ENCODE measurements at regions not wholly inside any gene's neighbourhood (a gene's known extent, or its start where the extent isn't known, plus 50 kb on each side); places are given as distances from the start of the nearest gene placed in this dataset.
"Not testable (repeated sequence)": the region's sequence is repeated elsewhere in the genome, so short reads cannot be mapped to it uniquely, and the experiment has no call there.

GRCh38 chr10:91096274-91096673 is 124.2 kb upstream of the PCGF5 start:
- DNase-seq, result no peak

- DNase-seq, result no peak
These were observed 123.2 kb upstream of the PCGF5 start for GRCh38 chr10:91097313-91097712.

DNA sequence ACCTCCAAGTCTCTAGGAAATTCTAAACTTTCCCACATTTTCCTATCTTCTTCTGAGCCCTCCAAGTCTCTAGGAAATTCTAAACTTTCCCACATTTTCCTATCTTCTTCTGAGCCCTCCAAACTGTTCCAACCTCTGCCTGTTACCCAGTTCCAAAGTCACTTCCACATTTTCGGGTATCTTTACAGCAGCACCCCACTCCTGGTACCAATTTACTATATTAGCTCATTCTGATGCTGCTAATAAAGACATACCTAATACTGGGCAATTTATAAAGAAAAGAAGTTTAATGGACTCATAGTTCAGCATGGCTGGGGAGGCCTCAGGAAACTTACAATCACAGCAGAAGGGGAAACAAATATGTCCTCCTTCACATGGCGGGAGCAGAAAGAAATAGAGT is 122.4 kb upstream of the PCGF5 start:
- not testable (repeated sequence) for DNase-seq

GRCh38 chr10:91103384-91104192 is 116.9 kb upstream of the PCGF5 start:
- no peak for DNase-seq

DNA sequence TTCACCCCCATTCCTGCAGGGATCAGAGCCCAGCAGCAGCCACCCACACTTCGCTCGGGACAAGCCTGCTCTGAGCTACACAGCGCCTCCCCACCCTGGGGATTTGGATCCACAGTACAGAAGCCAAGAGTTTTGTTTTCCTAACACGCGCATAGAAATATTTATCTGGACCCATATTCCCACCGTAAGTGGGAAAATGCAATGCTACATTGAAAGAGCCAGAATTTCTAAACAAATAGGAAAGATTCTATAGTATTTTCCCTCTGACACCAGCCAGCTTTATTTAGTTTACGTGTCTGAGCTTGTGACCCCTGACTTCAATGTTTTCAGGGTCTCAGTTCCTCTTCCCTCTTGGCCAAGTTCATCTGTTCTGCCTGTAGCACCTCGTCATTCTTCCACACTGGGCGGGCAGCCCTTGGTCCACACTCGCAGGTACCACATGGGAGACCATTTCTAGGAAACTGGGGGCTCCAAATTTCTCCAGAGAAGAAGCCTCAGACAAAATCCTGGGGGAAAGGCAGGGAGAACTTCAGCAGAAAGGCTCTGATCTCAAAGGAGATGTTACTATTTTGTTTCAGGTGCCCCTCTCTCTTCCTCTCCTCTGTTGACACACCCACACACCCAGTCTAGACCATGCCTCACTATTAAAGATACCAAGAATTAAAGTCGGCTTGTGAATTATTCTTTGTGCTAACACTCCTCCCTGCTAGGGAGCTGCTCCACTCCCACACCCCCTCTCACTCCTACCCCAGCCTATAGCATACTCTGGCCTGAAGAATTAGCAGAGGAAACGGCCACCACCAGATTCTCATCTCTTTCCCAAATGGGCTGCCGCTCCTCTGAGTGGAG is 116.0 kb upstream of the PCGF5 start:
- DNase-seq, result no peak

DNA sequence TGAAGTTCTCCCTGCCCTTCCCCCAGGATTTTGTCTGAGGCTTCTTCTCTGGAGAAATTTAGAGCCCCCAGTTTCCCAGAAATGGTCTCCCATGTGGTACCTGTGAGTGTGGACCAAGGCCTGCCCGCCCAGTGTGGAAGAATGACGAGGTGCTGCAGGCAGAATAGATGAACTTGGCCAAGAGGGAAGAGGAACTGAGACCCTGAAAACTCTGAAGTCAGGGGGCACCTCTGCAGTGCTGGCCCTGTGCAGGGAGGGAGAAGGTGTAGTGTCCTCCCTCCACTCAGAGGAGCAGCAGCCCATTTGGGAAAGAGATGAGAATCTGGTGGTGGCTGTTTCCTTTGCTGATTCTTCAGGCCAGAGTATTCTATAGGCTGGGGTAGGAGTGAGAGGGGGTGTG is 115.2 kb upstream of the PCGF5 start:
- no peak for DNase-seq

DNA sequence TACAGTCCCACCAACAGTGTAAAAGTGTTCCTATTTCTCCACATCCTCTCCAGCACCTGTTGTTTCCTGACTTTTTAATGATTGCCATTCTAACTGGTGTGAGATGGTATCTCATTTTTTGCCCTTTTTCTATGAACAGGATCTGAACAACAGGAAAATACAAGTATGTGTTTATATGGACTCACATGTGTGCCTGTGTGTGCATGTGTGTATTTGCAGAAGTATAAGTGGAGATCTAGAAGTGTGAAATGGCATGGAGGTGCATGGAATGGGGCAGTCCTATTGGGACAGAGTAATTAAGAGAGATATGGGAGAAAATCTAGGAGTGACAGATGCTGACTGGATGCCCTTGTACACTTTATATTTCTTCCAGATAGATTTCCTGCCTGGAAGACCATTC is 111.6 kb upstream of the PCGF5 start:
- DNase-seq, result no peak

DNA sequence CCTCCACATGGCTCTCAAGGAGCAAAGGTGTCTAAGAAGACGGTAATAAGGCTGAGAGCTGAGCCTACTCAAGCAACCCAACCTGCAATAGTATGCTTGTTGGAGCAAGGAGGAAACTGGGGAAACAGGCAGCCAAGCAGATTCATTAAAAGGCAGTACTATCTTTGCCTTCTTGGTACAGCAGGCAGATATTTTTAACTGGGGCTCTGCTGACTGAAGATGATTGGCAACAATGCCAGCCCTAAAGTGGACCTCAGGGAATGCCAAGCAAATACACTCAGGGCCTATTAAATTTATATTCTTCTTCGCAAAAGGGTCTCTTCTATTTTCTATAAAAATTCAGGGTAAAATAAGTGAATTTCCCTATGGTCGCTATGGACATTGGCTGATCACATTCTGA is 109.4 kb upstream of the PCGF5 start:
- no peak for DNase-seq

DNA sequence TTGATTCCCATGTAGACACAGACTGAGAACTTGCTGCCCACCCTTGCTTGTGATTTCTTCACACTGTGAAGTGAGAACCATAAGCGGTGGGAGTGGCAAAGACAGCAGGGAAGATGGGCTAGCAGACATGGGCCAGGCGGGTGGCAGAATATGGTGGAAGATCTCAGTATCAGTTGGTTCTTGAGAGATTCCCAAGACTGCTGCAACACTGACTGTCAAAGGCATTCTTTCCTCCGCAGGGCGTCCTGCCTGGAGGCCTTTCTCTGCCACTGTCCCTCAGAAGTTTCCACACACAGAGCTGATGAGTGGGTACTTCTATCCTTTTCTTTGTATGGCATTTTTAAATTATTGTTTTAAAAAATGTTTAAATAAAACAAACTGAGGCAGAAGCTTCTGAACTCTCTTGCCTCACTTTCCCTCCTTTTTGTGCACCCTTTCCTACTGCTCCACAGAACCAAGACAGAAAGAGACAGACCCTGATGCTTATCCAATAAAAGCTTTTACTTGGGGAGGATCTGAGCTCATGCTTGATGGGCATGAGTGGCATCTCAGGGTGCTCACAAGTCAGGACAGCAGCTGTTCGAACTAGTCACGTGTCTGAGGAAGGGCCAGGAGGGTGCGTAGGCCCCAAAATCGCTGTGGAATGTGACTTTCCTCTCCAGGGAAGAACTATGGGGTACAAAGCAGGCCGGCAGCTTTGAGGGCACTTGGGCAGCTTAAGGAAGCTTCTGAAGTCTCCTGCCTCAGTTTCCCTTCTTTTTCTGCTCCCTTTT is 104.7 kb upstream of the PCGF5 start:
- DNase-seq, result no peak

- DNase-seq, result no peak
These were observed 103.0 kb upstream of the PCGF5 start for GRCh38 chr10:91117505-91117904.

DNA sequence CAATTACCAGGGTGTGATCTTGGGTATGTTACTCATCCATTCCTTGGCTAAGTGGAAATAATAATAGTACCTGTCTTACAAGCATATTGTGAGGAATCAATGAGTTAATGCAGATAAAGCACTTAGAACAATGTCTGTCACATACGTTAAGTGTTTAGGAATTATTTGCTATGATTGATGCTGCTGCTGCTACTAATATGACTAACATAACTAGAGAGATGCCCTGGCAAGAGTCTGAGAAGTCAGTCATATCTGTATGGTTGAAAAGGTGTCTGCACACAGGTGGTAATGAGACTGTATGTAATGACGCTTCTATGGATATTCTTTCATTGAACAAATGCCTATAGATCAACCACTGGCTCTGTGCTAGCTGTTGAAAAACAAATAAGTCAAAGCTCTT is 100.1 kb upstream of the PCGF5 start:
- no peak for DNase-seq

- no peak for DNase-seq
These were observed 97.2 kb upstream of the PCGF5 start for GRCh38 chr10:91123261-91123660.

GRCh38 chr10:91124016-91124415 is 96.4 kb upstream of the PCGF5 start:
- no peak for DNase-seq

DNA sequence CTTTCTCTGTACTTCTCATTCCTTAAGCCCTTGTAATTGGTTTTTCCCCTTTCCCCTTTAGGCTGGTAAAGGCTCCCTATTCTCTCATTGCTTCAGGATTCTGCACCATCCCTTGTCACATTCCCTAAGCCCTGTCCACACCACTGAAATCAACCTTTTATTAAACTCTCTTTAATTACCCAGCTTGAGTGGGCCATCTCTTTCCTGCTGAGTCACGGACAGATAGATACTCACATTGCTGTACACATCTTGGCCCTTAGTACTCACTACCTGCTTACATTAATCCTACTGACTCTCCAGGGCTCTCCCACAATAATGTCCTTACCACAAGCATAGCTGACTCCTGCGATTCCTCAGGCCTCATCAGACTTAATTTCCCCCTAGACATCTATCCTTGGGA is 94.0 kb upstream of the PCGF5 start:
- no peak for DNase-seq

- no peak for DNase-seq
These were observed 93.0 kb upstream of the PCGF5 start for GRCh38 chr10:91127341-91128082.

GRCh38 chr10:91135113-91135512 is 85.3 kb upstream of the PCGF5 start:
- no peak for DNase-seq

DNA sequence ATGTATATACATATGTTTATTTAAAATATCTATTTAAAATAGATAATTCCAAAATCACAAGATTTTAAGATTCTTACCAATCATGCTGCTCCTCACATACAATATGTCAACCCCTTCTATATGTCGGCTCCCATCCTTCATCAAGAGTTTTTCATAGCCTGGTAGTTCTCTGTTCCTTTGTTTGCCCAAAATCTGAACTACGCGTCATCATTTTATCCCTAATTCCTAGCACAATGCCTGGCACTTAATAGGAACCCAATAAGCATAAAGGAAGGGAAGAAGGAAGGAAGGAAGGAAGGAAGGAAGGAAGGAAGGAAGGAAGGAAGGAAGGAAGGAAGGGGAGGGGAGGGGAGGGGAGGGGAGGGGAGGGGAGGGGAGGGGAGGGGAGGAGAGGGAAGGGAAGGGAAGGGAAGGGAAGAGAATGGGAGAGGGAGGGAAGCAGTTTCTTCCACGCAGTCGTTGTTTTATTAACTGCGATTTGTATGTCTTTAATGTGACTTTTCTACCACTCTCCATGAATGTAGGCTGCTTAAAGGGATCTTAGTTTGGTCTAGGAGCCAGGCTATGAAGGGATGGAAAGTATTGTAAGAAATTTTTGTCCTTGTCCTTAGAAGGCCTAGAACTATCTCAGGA is 83.3 kb upstream of the PCGF5 start:
- no peak for DNase-seq

GRCh38 chr10:91137822-91138221 is 82.6 kb upstream of the PCGF5 start:
- DNase-seq, result no peak

GRCh38 chr10:91140995-91141549 is 79.4 kb upstream of the PCGF5 start:
- no peak for DNase-seq

DNA sequence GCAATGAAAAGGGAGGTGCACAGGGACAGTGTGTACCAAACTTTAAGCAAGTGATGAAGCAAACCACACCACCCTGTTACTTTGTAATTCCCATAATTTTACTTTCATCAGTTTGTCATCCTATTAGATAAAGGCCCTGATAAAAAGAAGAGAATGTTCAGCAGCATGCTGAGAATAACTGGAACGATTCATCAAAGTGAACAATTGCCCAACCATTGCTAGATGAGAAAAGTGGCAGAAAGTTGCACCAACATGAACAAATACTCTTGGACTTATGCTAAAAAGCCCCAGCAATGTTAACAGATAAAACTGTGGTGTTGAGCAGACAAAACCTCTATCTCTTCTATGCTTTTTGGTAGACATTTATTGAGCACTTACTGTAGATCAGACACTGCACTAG is 75.5 kb upstream of the PCGF5 start:
- no peak for DNase-seq

DNA sequence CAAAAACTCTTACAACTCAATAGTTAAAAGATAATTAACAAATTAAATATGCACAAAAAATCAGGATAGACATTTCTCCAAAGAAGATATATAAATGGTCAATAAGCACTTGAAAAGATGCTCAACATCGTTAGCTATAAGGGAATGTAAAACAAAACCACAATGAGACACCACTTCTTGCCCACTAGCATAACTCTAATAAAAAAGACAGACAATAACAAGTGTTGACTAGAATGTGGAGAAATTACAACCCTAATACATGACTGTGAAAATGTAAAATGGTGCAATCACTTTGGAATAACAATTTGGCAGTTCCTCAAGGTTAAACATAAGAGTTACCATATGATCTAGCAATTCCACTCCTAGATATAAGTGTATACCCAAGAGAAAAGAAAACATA is 74.3 kb upstream of the PCGF5 start:
- no peak for DNase-seq

GRCh38 chr10:91149550-91149949 is 70.9 kb upstream of the PCGF5 start:
- DNase-seq, result no peak
